Endothelial cell of hepatic sinusoid (primary cell): ENCODE measurements at regions not wholly inside any gene's neighbourhood (a gene's known extent, or its start where the extent isn't known, plus 50 kb on each side); places are given as distances from the start of the nearest gene placed in this dataset.

ENCODE experiments used
- in situ Hi-C: cut with HindIII; loops from 2 replicates; pipeline ENCODE4 v1.10.0; 2017; ENCODE audit warnings: low sequenced_read_pairs

DNA sequence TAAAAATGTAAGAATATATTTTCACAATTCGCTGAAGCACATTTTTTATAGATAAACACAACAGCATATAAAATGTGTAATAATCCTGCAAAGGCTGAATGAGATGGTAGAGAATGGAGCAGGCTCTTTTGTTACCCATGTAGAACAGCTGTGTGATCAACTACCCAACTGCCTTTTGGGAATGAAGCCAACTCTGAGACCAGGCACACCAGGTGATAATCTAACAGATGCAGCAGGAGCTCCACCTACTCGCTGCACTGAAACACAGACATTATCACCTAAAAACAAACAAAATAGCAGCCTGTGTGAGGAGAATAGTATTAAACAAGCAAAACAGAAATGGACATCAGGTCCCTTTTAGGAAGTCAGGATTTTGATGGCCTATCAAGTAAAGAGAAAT, 183.3 kb downstream of the CCDC59 start:
- in situ Hi-C loops, result no loop called here

DNA sequence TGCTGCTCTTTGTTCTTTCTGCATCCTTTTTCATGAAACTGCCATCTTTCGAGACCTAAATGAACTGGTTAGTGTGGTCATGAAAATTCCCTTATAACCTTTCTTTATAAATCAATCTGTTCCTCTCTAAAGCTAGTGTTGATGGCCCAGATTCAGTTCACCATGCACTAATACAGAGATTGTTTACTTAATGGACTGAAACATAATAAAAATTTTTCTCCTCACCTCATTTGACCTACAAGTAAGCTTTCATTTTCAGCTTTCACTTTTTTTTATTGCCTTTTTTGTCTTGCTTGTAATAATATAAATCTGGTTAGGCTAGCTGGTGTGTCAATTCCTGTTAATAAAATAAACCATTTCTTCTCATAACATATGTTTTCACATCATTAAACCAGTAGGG, 183.8 kb downstream of the CCDC59 start:
- in situ Hi-C loops, result no loop called here

DNA sequence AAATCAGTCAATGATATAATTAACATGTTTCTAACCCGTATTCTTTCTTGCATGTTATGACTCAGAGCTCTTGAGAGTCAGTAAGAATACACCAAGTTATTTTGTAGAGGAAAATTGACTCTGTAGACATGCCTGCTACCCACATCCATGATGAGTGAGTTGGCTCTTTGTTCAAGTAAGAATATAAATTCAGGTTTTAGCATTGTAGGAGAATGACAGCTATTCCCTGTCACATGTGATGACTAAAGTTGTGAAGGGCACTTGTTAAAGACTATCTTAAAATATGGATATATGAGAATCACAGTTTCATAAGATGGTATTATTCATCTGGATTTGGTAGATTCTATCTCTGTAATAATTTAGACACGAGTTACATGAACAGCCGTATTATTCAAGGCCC, 209.1 kb downstream of the CCDC59 start:
- in situ Hi-C loops, result no loop called here

DNA sequence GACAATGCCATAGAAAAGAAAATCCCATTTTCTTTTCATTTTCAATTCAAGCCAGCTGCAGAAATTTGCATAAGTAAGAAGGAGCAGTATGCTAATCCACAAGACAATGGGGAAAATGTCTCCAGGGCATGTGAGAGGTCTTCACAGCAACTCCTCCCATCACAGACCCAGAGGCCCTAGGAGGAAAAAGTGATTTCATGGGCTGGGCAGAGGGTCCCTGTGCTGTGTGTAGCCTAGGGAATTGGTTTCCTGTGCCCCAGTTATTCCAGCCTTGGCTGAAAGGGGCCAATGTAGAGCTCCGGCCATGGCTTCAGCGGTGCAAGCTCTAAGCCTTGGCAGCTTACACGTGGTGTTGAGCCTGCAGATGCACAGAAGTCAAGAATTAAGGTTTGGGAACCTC, 211.4 kb downstream of the CCDC59 start:
- in situ Hi-C loops, result no loop called here

DNA sequence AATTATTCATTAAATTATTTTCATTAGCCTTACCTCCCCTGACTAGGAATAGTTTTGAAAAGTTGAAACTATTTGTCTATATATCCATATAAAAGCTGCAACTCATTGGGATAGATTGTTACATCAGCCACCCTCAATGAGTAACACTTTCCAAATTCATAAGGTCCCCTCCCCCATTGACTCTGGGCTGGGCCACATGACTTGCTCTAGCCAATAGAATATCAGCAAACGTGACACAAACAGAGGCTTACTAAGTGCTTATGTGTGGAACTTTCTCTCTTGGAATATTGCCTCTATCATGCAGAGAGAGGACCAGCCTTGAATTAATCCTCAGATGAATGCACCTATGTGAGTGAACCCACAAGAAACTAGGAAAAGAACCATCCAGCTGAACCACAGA, 213.7 kb downstream of the CCDC59 start:
- in situ Hi-C loops, result no loop called here

DNA sequence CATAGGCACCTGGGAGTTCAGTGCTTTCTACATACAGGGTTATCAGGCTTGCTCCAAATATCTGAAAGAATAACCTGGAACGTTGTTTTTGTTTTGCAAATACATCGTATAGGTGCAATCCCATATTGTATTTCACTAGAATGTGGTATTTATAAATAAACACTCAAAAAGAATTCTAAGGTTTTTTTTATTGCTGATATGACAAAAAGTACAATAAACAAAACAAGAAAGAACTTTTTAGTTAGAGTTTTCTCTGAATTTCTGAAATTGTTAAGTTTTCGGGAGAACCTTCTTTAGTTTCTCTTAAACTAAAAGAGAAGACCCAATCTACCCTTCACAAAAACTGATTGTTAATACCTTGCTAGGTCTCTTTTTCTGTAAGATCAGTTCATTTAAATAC, 225.8 kb downstream of the CCDC59 start:
- in situ Hi-C loops, result no loop called here

DNA sequence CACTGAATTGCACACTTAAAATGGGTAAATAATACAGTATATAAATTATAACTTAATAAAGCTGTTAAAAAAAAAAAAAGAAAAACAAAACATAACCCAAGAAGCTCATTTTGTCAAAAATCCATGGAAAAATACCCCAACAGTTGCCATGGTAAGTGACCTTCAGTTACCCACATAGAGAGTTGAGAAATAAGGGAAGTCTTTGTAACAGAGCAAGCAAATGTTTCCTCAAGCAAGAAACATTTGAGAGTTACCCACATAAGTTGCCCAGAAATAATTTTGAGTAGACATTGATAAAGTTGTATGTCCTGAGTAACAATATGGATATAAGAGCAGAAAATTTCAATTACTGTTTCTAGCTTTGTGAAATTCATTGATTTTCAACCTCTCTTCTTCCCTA, 227.4 kb downstream of the CCDC59 start:
- in situ Hi-C loops, result no loop called here

DNA sequence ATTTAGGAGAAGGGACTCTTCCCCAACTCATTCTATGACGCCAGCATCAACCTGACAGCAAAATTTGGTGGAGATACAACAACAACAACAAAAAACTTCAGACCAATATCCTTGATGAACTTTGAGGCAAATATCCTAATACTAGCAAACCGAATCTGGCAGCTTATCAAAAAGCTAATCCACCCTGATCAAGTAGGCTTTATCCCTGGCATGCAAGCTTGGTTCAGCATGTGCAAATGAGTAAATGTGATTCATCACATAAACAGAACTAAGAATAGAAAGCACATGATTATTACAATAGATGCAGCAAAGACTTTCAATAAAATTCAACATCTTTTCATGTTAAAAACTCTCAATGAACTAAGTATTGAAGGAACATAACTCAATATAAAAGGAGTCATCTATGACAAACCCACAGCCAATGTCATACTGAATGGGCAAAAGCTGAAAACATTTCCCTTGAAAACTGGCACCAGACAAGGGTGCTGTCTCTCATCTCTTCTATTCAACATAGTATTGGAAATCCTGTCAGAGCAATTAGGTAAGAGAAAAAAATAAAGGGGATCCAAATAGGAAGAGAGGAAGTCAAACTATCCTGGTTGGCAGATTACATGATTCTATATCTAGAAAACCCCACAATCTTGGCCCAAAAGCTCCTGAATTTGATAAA, 233.3 kb downstream of the CCDC59 start:
- in situ Hi-C loops, result no loop called here

DNA sequence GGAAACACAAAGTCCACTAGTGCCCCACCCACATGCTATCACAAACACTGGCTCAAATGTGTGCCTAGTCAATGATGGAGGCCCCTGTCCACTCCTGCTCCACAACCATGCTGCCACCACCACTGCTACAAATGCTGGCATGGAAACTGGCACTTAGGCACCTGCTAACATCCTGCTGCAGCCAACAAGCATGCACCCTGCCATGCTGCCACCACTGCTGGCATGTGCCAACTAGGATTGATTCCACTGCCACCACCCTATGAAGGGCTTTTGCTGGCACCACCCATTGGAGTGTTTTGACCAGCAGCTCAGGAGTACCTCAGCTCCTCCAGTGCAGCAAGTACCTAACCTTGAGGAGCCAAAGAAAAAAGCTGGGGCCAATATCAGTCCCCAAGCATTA, 236.6 kb downstream of the CCDC59 start:
- in situ Hi-C loops, result no loop called here

DNA sequence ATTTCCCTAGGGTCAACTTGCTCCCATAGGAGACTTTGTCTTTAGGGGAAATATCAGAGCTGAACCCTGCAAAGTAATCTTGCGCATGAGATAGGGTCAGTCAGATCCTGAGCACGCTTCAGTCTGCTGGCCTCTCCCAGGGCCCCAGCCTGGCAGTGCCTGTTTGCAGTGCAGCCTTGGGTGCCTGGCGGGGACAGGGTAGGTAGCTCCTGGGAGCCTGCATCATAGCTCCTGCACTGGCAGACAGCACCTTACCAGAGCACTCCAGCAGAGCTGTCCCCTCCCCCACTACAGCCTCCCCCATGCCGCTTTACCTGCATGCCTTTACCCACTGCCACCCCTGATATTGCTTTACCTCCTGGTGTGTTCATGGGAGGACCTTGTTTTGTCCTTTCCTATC, 237.3 kb downstream of the CCDC59 start:
- in situ Hi-C loops, result no loop called here

DNA sequence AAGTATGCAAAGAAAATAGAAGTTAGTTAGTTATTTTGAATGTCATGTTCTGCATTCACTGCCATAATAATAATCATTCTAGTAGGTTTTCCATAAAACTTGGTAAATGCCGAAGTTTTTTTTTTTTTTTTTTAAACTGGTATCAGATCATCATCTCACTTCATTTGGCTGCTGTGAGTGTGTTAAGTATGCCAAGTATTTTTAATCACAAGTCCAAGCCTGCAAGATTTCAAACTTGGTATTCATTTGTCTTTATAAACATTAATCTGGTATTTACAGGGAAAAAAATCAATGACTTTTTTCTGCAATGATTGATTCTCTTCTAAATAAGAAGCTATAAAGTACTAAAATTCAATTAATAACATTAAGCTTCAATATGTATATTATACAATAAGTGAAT, 248.9 kb downstream of the CCDC59 start:
- in situ Hi-C loops, result no loop called here

DNA sequence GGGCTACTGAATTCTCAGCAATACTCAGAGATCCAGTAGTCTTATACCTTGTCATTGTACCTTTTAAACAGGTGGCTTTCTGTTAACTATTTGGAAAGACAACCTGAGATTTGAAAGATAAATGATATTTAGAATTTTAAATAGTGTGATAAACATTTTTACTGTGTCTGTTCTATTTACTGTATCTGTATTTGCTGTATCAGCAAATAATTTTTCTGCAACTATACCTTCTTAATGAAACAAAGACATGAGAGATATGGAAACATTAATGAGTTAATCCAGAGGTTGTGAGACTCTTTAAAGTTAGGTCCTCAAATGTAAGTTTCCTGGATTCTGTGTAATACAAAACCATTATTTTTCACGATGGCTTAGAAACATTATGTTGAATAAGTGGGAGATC, 249.6 kb downstream of the CCDC59 start:
- in situ Hi-C loops, result no loop called here

DNA sequence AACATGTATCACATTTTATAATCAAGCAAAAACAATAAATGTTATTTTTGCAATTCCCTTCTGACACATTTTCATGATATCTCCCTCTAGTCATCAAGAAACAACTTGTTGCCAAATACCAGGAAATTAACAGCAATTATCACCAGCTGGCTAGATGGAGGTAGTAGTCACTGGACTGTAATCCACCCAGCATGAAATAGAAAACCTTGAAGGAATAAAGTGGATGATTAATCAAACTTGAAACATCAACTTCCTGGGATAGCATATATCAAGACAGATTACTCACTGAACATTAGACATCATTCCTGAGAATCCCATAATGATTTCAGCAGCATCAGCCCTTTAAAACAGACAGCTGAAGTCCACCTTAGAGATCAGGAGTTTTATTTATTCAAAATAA, 259.0 kb downstream of the CCDC59 start:
- in situ Hi-C loops, result no loop called here

DNA sequence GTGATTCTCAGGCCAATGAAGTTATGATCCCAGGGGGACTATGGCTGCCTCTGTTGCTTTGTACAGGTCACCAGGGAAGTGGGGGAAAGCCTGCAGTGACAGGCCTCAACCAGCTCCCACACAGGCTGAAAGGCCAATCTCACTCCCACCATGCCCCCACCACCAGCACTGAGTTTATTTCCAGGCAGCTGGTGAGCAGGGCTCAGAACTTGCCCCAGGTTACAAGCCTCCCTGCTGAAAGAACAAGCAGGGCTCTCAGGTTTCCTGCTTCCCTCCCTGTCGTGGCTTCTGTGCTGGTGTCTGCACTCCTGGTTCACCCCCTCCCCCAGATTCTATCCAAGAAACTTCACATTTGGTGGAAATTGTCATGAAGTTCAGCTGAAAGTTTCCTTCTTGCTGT, 260.3 kb downstream of the CCDC59 start:
- in situ Hi-C loops, result no loop called here

DNA sequence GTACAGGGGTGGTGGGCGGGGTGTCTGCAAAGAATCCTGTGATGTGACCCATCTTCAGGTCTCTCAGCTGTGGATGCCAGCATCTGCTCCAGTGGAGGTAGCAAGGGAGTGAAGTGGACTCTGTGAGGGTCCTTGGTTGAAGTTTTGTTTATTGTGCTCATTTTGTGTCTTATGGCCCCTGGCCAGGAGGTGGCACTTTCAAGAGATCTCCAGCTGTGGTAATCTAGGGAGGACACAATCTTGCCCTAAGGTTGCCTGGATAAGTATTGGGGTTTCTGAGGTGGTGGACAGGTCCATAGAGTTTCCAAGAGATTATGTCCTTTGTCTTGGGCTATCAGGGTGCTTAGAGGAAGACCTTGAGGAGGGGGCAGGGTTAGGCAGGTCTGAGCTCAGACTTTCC, 260.7 kb downstream of the CCDC59 start:
- in situ Hi-C loops, result no loop called here

DNA sequence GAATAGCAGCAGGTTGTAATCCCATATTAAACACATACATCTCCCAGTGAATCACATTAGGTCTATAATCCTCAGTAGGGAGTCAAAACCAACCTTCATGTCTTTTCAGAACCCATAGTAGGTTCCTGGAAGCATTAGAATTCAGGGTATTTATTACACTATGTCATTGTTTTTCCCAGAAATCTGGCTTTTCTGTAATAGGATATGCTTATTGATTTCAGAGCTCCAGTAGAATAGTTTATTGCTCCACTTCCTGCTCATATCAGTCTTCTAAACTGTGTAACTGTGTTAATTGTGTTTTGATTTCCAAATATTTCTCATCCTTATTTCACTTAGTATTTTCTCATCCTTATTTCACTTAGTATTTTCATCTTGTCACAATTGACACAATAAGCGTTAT, 268.0 kb downstream of the CCDC59 start:
- in situ Hi-C loops, result no loop called here

DNA sequence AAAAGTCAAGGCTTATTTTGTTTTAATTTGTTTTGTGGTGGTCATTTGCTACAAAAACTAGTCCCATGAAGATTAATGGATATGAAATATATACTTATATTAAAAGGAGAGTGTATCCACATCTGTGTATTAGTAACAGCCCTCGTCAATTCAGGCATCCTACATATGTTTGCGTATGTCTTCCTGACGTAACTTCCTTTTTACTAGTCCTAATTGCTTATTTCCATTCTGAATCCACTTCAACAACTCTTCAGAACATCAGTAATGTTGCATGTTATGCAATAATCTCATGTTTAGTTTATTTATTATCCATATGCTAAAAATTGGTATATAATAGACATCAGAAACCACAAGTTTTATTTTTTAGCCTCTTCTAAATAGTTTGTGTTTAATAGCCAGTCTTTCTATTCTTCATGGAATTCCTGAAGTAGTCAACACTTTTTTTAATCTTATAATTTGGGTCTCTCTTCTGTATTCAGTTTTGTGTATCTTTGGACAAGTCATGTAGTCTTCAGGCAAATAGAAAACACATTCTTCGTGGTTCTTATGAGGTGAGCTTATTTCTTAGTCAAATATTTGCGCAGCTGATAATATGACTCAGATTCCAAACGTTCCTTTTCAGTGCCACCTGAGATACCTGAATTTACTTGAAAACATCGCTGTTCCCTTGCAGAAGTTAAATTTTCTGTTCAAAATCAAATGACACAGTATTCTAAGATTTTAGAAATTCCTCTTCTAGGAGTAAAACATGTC, 268.6 kb downstream of the CCDC59 start:
- in situ Hi-C loops, result no loop called here

DNA sequence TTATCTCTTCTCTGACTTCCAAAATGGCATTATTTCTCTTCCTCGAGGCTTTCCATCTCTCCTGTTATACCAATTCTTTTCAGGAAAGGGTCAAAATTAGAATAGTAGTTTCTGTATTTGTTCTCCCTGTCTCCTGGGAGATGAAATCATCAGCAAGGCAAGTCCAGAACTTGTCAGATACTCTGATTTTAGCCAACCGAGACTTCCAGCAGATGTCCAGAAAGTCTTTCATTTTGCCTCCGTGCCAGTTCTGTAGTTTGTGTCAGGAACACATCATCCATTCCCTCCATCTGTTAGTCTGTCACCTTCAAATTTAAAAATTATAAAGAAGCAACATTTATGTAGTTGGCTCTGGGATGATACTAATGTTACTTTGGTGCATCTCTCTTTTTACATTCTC, 275.7 kb downstream of the CCDC59 start:
- in situ Hi-C loops, result no loop called here

DNA sequence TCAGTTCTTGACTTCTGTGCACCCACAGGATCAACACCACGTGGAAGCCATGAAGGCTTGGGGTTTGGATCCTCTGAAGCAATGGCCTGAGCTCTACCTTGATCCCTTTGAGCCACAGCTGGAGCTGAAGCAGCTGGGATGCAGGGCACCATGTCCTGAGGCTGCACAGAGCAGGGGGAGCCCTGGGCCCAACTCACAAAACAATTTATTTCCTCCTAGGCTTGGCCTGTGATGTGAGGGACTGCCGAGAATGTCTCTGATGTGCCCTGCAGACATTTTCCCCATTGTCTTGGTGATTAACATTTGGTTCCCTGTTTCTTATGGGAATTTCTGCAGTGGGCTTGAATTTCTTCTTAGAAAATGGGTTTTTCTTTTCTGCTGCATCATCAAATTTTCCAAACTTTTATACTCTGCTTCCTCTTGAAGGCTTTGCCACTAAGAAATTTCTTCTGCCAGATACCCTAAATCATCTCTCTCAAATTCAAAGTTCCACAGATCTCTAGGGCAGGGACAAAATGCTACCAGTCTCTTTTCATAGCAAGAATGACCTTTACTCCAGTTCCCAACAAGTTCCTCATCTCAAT, 288.2 kb downstream of the CCDC59 start:
- in situ Hi-C loops, result no loop called here

DNA sequence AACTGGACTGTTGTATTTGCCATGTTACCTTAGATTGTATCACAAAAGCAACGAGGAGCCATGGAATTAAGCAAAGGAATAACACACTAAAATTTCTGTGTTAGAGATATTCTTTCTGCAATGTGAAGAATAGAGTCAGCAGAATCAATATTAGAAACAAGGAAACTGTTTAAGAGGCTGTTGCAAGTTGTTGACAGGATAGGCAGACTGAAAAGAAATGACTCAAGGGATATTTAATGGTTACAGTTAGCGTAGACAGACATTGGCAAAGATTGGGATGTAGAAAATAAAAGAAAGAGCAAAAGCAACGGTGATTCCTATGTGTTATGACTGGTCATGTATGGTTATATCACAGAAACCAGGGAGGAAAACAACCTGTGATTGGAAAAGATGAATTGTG, 299.0 kb upstream of the PPFIA2 start:
- in situ Hi-C loops, result no loop called here

DNA sequence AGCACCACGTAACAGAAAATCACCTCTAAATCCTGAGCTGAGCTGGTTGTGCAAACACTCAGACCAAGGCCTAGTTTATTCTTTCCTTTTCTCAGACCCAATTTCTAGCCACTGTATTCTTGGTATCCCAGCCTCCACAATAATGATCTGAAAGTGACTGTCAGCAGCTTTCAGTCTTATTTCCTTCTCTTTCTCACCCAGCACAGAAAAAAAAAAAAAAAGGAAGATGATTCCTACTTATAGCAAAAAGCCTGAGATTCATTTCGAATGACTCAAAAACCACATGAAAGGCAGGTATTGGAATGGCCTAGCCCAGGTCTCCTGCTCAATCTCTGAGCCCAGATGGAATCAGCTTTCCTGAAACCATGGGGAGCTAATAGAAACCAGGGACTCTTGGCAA, 298.6 kb upstream of the PPFIA2 start:
- in situ Hi-C loops, result no loop called here

DNA sequence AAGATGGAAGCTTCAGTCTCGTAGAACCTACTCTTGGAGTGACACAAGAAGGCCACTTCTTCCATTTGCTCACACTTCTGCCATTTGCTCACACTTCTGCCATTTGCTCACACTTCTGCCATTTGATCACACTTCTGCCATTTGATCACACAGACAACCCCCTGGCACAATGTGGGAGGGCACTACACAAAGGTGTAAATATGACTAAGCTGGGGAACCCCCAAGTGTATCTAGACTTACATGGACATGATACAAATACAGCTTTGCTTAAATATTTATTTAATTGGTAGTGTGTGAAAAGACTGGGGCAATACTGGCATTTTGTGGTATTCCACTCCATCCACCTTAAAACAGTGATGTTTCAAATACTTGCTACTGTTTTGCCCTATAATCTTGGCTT, 296.2 kb upstream of the PPFIA2 start:
- in situ Hi-C loops, result no loop called here
